Activated CD8-positive, alpha-beta memory T cell treated with anti-CD3 and anti-CD28 coated beads for 1 hour (primary cell): ENCODE measurements at regions not wholly inside any gene's neighbourhood (a gene's known extent, or its start where the extent isn't known, plus 50 kb on each side); places are given as distances from the start of the nearest gene placed in this dataset.

Experiments
- DNase-seq, 2 donors: peaks; one replicate each; pipeline ENCODE4 v3.0.0-alpha.2; 2020; ENCODE audit warnings: low read depth in 1 of 2; ENCODE audit errors: extremely low read depth in 1 of 2

DNA sequence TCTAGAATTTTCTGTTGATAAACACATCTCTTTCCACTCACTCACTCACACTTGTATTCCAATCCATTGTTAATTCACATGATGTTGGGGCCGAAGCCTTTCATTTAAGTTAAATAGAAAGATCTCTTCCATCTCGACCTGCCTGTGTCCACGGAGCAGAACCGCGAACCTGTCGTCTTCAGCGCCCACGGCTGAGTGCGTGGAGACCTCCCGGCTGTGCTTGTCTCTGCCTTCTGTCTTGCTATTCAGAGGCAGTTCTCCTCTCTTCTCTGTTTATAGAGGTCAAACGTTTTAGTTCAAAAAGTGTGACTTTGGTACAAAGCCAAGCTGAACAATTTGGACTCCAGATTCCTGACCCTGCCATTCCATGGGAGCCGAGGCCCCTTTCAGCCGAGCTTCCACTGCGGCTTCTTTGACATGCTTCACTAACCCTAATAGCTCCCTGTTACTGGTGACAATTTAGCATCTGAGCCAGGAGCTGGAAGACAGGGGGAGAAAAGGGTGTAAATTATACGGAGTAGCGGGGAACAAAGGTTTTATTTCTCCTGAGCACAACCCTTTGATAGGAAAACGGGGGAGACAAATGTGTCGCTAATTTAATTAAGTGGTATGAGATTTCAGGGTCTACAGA is 314.4 kb upstream of the IRX4 start:
- no peak for DNase-seq

DNA sequence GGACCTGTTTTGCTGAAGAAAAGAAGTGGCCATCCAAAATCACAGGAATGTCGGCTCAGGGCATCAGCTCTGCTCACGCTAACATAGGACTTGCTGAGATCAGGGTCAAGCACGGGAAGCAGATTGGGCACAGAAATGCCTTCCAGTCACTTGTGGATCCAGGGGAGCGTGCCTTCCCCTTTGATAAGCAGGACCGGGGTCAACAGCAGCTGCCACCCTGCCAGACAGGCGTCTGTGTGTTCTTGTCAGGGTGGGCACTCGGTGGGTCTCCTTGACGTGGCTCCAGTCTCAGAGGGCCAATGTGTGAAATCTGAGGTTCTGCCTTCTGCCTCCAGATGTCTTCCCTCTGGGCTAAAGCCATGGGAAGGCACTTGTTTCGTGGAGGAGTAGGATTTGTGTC is 313.7 kb upstream of the IRX4 start:
- DNase-seq, result no peak

GRCh38 chr5:2194949-2195348 is 312.2 kb upstream of the IRX4 start:
- DNase-seq, result no peak

DNA sequence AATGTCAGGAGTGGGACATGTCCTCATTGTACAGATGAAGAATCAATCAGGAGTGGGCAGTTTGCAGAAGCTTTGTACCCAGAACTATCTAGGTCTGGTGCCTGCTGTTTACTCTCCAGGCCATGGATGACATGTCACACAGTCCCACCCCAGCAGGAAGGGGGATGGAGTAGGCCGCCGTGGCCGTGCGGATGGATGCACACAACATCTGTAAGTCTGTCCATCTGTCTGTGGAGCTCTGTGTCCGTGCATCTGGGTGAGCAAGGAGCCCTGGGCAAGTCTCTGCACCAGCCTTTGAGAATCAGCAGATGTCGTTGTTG is 311.5 kb upstream of the IRX4 start:
- no peak for DNase-seq

DNA sequence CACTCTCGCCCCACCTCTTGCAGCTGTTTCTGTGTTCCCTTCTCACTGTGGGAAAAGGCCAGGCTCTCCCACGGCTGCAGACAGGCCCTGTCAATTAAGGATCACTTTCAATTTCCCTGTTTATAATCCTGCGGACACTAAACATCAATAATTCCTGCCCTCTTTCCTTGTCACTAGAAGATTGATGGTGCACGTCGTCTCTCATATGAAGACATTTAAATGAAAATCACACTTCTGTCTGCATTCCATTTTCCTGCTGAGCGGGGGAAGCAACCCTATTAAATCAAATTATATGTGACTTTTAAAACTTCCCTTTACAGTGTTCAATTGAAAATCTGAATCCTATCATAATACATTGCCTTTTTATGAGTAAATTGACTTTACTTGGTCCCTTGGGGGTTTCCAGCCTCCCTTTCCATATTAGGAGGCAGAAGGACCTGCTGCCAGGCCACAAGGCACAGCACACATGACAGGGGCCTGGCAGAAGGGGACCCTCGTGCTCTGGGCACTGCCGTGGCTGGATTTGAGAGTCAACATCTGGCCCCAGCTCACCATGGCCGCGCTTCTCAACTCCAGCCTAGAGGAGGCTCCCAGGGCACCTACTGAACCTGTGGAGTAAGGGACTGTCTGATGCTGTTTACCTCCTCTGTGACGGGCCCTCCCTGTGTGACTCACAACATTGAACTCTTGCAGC is 311.0 kb upstream of the IRX4 start:
- no peak for DNase-seq

DNA sequence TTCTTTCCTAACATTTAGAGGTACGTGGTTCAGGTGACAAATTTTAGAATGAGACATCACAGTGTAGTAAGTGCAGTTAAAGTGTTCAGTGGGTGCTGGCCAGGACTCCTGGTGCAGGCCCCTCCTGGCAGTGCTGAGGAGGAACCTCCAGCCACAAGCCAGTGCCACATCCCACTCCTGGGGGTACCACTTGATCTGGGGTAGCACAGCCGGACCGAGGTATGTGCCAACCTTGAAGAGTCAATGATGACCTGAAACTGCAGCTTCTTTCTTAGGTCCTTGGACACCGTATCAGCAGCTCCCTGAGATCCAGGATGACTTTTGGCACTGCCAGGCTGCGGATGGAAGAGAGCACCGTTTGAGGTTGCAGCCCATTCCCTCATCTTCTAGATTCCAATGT is 310.4 kb upstream of the IRX4 start:
- no peak for DNase-seq

- no peak for DNase-seq
Measured at GRCh38 chr5:2192496-2192895, 309.8 kb upstream of the IRX4 start.

GRCh38 chr5:2191972-2192371 is 309.2 kb upstream of the IRX4 start:
- DNase-seq, result no peak

DNA sequence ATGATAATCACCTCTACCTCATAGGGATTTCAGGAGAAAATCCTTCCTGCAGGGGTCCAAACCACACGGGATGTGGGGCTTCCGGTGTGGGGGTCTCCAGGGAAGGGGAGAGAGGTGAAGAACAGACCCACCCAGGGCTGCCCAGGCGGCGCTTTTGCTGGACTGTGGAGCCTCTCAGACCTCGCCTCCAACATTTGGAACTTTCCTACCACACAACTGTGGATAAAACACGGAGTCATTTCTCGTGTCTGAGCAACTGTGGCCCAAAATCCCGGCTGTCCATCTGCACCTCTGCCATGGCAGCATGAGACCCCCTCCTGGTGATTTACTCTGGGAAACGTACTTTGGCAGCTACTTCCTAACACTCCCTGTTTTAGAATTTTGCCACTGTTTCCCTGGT is 307.8 kb upstream of the IRX4 start:
- DNase-seq, result no peak

DNA sequence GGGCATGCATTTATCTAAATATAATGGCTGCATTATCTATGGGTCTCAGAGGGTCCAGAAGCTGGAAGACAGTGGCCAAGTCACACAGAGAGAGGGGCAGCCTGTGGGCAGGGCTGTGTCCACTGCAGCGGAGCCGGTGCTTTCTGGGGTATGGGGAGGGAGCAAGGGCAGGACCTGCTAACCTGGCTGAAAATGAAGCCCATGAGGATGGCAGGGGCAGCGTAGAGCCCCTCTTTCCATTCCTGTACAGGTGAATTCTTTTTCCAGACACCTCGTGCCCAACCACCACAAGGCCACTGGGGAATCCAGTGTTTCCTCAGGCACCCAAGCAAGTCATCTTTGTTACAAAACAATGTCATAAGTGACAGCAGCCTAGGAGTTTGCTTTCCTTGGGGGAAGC is 305.9 kb upstream of the IRX4 start:
- DNase-seq, result no peak

GRCh38 chr5:2188137-2188536 is 305.4 kb upstream of the IRX4 start:
- no peak for DNase-seq

- no peak for DNase-seq
Measured at GRCh38 chr5:2187687-2188086, 305.0 kb upstream of the IRX4 start.

DNA sequence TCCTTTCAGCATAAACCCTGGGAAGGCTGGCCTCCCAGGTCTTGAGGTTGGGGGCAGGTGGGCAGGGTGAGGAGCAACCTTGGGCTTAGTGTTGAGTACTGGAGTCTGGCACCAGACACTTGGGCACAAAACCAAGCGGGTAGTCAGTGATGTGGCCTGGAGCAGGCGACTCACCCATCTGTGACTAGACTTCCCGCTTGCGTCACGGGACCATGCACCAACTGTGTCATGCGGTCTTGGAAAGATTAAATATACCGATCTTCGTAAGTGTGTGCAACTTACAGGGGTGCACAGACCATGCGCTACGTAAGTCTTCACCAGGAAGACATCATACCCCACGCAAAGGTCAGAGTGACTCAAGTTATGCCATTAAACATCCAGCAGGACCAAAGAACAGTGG is 304.4 kb upstream of the IRX4 start:
- no peak for DNase-seq

DNA sequence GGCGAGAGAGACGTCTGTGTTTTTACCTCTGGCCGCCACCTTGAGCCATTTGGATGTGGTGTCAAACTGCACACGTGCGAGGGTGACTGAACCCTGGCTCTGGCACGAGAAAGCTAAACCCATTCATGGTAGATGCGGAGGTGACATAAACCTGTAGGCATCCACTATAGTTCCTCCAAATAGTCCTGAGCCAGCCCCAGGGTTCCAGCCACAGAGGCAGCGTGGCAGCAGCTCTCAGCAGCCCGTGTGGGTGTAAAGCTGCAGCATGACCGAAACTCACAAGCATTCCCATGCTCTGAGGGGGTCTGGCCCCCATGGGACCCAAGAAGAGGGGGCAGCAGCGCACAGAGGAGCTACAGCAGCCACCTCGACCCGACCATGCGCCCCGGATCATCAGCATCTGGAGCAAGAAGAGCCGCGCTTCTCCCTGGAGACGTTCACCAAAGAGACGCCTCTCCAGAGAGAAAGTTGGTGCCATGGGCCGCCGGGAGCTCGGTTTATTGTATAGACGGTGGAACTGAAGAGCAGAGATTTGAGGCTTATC is 303.8 kb upstream of the IRX4 start:
- no peak for DNase-seq

GRCh38 chr5:2185646-2186471 is 303.1 kb upstream of the IRX4 start:
- DNase-seq, result no peak

- no peak for DNase-seq
Measured at GRCh38 chr5:2184563-2185540, 302.1 kb upstream of the IRX4 start.

DNA sequence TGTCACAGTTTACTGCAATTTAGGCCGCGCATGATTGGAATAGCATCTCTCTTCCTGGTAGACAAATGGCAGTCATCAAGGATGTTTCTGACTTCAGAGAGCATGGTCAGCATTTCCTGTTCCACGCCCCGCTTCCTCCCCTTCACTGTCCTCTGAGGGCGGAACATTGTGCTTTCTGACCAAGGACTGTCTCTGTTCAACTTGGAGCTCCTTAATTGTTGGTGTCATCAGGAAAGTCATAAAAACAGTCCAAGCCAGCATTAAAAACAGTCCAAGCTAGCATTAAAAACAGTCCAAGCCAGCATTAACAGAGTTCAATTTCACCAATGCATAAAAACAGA is 301.3 kb upstream of the IRX4 start:
- DNase-seq, result no peak

GRCh38 chr5:2183154-2184025 is 300.7 kb upstream of the IRX4 start:
- no peak for DNase-seq

- DNase-seq, result no peak
Measured at GRCh38 chr5:2182020-2182419, 299.3 kb upstream of the IRX4 start.

GRCh38 chr5:2181557-2181956 is 298.8 kb upstream of the IRX4 start:
- DNase-seq, result no peak
